ENCODE measurements at regions not wholly inside any gene's neighbourhood (a gene's known extent, or its start where the extent isn't known, plus 50 kb on each side); places are given as distances from the start of the nearest gene placed in this dataset.

DNA sequence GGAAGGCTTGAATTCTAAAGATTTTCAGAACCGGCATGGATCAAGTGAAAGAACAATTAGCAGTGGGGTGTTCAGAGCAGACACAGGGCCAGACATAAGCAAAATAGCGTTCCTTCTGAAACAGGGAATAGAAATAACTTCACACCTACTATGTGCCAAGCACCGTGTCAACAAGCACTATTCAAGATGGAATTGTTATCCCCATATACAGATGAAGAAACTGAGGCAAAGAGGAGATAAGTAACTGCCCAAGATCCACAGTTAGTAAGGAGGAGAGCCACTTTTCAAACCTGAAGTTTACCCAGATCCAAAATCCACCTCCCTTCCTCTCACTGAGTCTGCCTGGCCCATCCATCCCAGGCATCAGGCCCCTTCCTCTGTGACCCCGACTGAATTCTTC lies 73.6 kb upstream of the PIK3CG start:
- no peaks in the 10 kb centered on the region for H3K9me3 ChIP-seq
- H3K27ac ChIP-seq, result no peak overlapping the region
- H3K27me3 ChIP-seq, result peaks cover 0 to 5% (median 0%) of the 10 kb centered on the region in 7 donors
- DNase-seq (no peak), ATAC-seq (no peak)
- no peaks in the 10 kb centered on the region for H3K4me1 ChIP-seq
- H3K36me3 ChIP-seq, result no peaks in the 10 kb centered on the region
- WGBS, 2 donors, result 72 to 73% methylated on average over 4 of the region's 4 CpGs
- TF ChIP-seq, protein P1, sequence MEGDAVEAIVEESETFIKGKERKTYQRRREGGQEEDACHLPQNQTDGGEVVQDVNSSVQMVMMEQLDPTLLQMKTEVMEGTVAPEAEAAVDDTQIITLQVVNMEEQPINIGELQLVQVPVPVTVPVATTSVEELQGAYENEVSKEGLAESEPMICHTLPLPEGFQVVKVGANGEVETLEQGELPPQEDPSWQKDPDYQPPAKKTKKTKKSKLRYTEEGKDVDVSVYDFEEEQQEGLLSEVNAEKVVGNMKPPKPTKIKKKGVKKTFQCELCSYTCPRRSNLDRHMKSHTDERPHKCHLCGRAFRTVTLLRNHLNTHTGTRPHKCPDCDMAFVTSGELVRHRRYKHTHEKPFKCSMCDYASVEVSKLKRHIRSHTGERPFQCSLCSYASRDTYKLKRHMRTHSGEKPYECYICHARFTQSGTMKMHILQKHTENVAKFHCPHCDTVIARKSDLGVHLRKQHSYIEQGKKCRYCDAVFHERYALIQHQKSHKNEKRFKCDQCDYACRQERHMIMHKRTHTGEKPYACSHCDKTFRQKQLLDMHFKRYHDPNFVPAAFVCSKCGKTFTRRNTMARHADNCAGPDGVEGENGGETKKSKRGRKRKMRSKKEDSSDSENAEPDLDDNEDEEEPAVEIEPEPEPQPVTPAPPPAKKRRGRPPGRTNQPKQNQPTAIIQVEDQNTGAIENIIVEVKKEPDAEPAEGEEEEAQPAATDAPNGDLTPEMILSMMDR (IDR thresholded peaks at IDR 0.05), result no peak
- intact Hi-C loops (cut with DNase I), result loop anchor here in 7 of 10 donors (5.0 to 10.0 kb wide), 5 partner anchors 153 to 361 kb away; no protein-coding TSS in a partner anchor
- no peak overlapping the region for H3K4me3 ChIP-seq

DNA sequence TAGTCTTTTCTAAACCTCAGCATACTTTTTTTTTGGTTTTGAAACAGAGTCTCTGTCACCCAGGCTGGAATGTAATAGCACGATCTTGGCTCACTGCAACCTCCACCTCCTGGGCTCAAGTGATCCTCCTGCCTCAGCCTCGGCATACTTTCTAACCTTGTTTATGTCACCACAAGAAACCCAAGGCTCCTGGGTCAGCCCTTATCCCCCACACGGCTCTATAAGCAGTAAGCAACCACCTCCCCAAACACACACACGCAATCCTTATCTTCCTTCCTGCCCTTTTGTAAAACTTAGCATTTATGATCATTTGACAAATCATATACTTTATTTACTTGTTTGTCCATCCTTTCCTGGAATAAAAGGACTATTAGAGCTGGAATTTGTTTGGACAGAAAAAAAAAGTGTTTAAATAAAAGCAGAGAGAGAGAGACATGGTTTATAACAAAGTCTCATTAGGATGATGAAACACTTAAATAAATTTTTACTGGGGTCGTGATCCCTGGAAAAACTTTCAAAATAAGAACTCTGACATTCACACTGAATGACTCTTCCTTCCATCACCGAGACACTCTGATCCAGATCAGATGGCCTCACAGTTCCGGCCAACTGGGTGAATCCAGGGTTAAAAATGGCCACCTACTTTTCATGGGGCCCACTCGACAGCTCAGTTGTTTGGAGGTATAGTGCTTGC lies 72.7 kb upstream of the PIK3CG start:
- no peak for ATAC-seq
- H3K9me3 ChIP-seq, result no peaks in the 10 kb centered on the region
- H3K27ac ChIP-seq, result no peak overlapping the region
- no peak overlapping the region for H3K4me3 ChIP-seq
- no peaks in the 10 kb centered on the region for H3K36me3 ChIP-seq
- H3K27me3 ChIP-seq, result peaks cover 0 to 5% (median 0%) of the 10 kb centered on the region in 7 donors
- DNase-seq, result no peak
- TF ChIP-seq, protein P1 (IDR thresholded peaks at IDR 0.05), result no peak
- no peaks in the 10 kb centered on the region for H3K4me1 ChIP-seq
- WGBS, 2 donors, result 54 to 66% methylated on average over 8 of the region's 8 CpGs
- intact Hi-C loops (cut with DNase I), result loop anchor here in 7 of 10 donors (2.0 to 10.0 kb wide), 7 partner anchors 152 to 360 kb away; no protein-coding TSS in a partner anchor

GRCh38 chr7:106793015-106793975 lies 71.8 kb upstream of the PIK3CG start:
- no peaks in the 10 kb centered on the region for H3K36me3 ChIP-seq
- DNase-seq (no peak), ATAC-seq (no peak)
- H3K9me3 ChIP-seq, result peaks cover 0 to 9% (median 3%) of the 10 kb centered on the region in 11 donors
- no peaks in the 10 kb centered on the region for H3K4me1 ChIP-seq
- WGBS, 2 donors, result 64 to 67% methylated on average over 7 of the region's 7 CpGs
- no peak overlapping the region for H3K27ac ChIP-seq
- H3K4me3 ChIP-seq, result no peak overlapping the region
- intact Hi-C loops (cut with DNase I), result loop anchor here in 8 of 10 donors (1.0 to 10.0 kb wide), 9 partner anchors 152 to 359 kb away; no protein-coding TSS in a partner anchor
- TF ChIP-seq, protein P1 (IDR thresholded peaks at IDR 0.05), result peak in 8 of 9 donors; percentile 46 to 74 (median 64)
- H3K27me3 ChIP-seq, result peaks cover 0 to 2% (median 0%) of the 10 kb centered on the region in 7 donors
